HG02840 (cell line): ENCODE measurements at regions not wholly inside any gene's neighbourhood (a gene's known extent, or its start where the extent isn't known, plus 50 kb on each side); places are given as distances from the start of the nearest gene placed in this dataset.
"Not testable (repeated sequence)": the region's sequence is repeated elsewhere in the genome, so short reads cannot be mapped to it uniquely, and the experiment has no call there.

Experiments used
- ATAC-seq: cut with Tn5 transposase; IDR thresholded peaks from one replicate; pipeline ENCODE4 v1.9.1; 2021; ENCODE audit warnings: mild to moderate bottlenecking, moderate library complexity, moderate number of reproducible peaks; ENCODE audit not compliant: unreplicated experiment, low FRiP score

- ATAC-seq: no peak
Observed at GRCh38 chr15:35288580-35288979, 203.5 kb upstream of the NANOGP8 start.

GRCh38 chr15:35286721-35287120 lies 201.6 kb upstream of the NANOGP8 start:
- ATAC-seq: no peak

GRCh38 chr15:35282965-35283496 lies 197.9 kb upstream of the NANOGP8 start:
- no peak for ATAC-seq

GRCh38 chr15:35281515-35281914 lies 196.4 kb upstream of the NANOGP8 start:
- no peak for ATAC-seq

GRCh38 chr15:35279811-35280210 lies 194.7 kb upstream of the NANOGP8 start:
- ATAC-seq: no peak

- no peak for ATAC-seq
Observed at GRCh38 chr15:35271371-35272043, 186.4 kb upstream of the NANOGP8 start.

- no peak for ATAC-seq
Observed at GRCh38 chr15:35260941-35261340, 175.8 kb upstream of the NANOGP8 start.

GRCh38 chr15:35260274-35260673 lies 175.2 kb upstream of the NANOGP8 start:
- ATAC-seq: not testable (repeated sequence)

GRCh38 chr15:35256551-35256950 lies 171.5 kb upstream of the NANOGP8 start:
- ATAC-seq: no peak

- ATAC-seq: no peak
Observed at GRCh38 chr15:35256141-35256540, 171.0 kb upstream of the NANOGP8 start.

- ATAC-seq: not testable (repeated sequence)
Observed at GRCh38 chr15:35254908-35255307, 169.8 kb upstream of the NANOGP8 start.

- ATAC-seq: no peak
Observed at GRCh38 chr15:35254062-35254461, 169.0 kb upstream of the NANOGP8 start.

GRCh38 chr15:35252351-35252865 lies 167.3 kb upstream of the NANOGP8 start:
- no peak for ATAC-seq

GRCh38 chr15:35247150-35247549 lies 162.1 kb upstream of the NANOGP8 start:
- no peak for ATAC-seq

GRCh38 chr15:35246451-35246850 lies 161.4 kb upstream of the NANOGP8 start:
- ATAC-seq: no peak

GRCh38 chr15:35245681-35246080 lies 160.6 kb upstream of the NANOGP8 start:
- ATAC-seq: not testable (repeated sequence)

- ATAC-seq: no peak
Observed at GRCh38 chr15:35244227-35244626, 159.1 kb upstream of the NANOGP8 start.

GRCh38 chr15:35243758-35244157 lies 158.7 kb upstream of the NANOGP8 start:
- ATAC-seq: no peak

GRCh38 chr15:35239693-35240092 lies 154.6 kb upstream of the NANOGP8 start:
- ATAC-seq: not testable (repeated sequence)

- ATAC-seq: not testable (repeated sequence)
Observed at GRCh38 chr15:35238448-35238847, 153.4 kb upstream of the NANOGP8 start.

- no peak for ATAC-seq
Observed at GRCh38 chr15:35229085-35229484, 144.0 kb upstream of the NANOGP8 start.

GRCh38 chr15:35218215-35218614 lies 133.1 kb upstream of the NANOGP8 start:
- no peak for ATAC-seq
